ENCODE measurements at regions not wholly inside any gene's neighbourhood (a gene's known extent, or its start where the extent isn't known, plus 50 kb on each side); places are given as distances from the start of the nearest gene placed in this dataset.

- H3K4me3 ChIP-seq (ENCODE audit: low read depth in 2 of 2, low read length in 1 of 2) = no peak overlapping the region
- H3K27me3 ChIP-seq (ENCODE audit: insufficient read depth) = no peaks in the 10 kb centered on the region; the same call in 1 of the 2 replicates
- H3K79me2 ChIP-seq (ENCODE audit: insufficient read depth) = no peaks in the 10 kb centered on the region
- H3K4me1 ChIP-seq (ENCODE audit: control insufficient read depth in 1 of 2, insufficient read depth in 2 of 2, low read depth in 1 of 2, low read length in 1 of 2) = peaks cover 0 to 5% of the 10 kb centered on the region in 2 experiments; a peak in 1 of 4 replicates
- no peaks in the 10 kb centered on the region for H3K36me3 ChIP-seq (replicated peaks in 1 of 2; ENCODE audit: control insufficient read depth in 1 of 2, insufficient read depth in 2 of 2, low read length in 1 of 2)
- POLR2A ChIA-PET = no interaction called here
- H3K9me2 ChIP-seq = no peaks in the 10 kb centered on the region
- WGBS (ENCODE audit: low lambda C conversion rate) = 69% methylated on average over 11 of the region's 11 CpGs
- CTCF ChIA-PET = interaction anchor here (0.8 to 2.4 kb wide), 2 partner anchors 51 to 77 kb away, joined by 3 to 6 read pairs; no protein-coding TSS in a partner anchor
- H3K9me3 ChIP-seq = no peaks in the 10 kb centered on the region
- H3K4me2 ChIP-seq = no peak overlapping the region
- no peak overlapping the region for H2AFZ ChIP-seq (ENCODE audit: low read depth)
- TF ChIP-seq SMC3 (IDR thresholded peaks at IDR 0.05; ENCODE audit: low read depth, low read length) = no peak
- TF ChIP-seq FOXJ3 (CRISPR knock-in tag; IDR thresholded peaks at IDR 0.05) = no peak
- TF ChIP-seq ZBTB33 (IDR thresholded peaks at IDR 0.05; ENCODE audit: borderline replicate concordance, low read depth) = no peak
- TF ChIP-seq TAF1 (IDR thresholded peaks at IDR 0.05; ENCODE audit: borderline replicate concordance, low read depth, low read length) = no peak
- TF ChIP-seq IRF3 (IDR thresholded peaks at IDR 0.05; ENCODE audit: low read depth, low read length) = no peak
- TF ChIP-seq FOXM1 (IDR thresholded peaks at IDR 0.05; ENCODE audit: low read depth) = no peak
- TF ChIP-seq JUND (IDR thresholded peaks at IDR 0.05) = no peak
- no peak for TF ChIP-seq YY1 (IDR thresholded peaks at IDR 0.05; ENCODE audit: low read depth)
- TF ChIP-seq RCOR1 (IDR thresholded peaks at IDR 0.05; ENCODE audit: low read length) = no peak
- no peak for TF ChIP-seq USF2 (IDR thresholded peaks at IDR 0.05; ENCODE audit: borderline replicate concordance, low read depth, low read length)
- no peaks in the 10 kb centered on the region for H3F3A ChIP-seq (replicated peaks; ENCODE audit: insufficient read depth)
- no peak overlapping the region for H3K27ac ChIP-seq (ENCODE audit: low read depth in 2 of 2, low read length in 1 of 2)
- no peak overlapping the region for H3K9ac ChIP-seq
- no peak for DNase-seq
- H4K20me1 ChIP-seq (ENCODE audit: insufficient read depth) = no peaks in the 10 kb centered on the region
These were observed 77.8 kb upstream of the TINAGL1 start for GRCh38 chr1:31498376-31499040.

- CTCF ChIA-PET = interaction anchor here (1.0 to 2.1 kb wide), 6 partner anchors 25 to 117 kb away, joined by 3 to 8 read pairs (median 3); no protein-coding TSS in a partner anchor
- POLR2A ChIA-PET = no interaction called here
- TF ChIP-seq EZH2phosphoT487 (IDR thresholded peaks at IDR 0.05; ENCODE audit: borderline replicate concordance, low read depth) (no peak), YY1 (IDR thresholded peaks at IDR 0.05; ENCODE audit: low read depth) (no peak), JUND (IDR thresholded peaks at IDR 0.05) (no peak), RCOR1 (IDR thresholded peaks at IDR 0.05; ENCODE audit: low read length) (no peak), FOSL2 (IDR thresholded peaks at IDR 0.05; ENCODE audit: borderline replicate concordance, low read depth) (no peak), CHD2 (IDR thresholded peaks at IDR 0.05; ENCODE audit: low read length, partially characterized antibody) (no peak), RFX5 (IDR thresholded peaks at IDR 0.05; ENCODE audit: low read length) (no peak), FOXM1 (IDR thresholded peaks at IDR 0.05; ENCODE audit: low read depth) (no peak), TCF12 (IDR thresholded peaks at IDR 0.05) (no peak), ZBTB33 (IDR thresholded peaks at IDR 0.05; ENCODE audit: borderline replicate concordance, low read depth) (no peak), ELF1 (IDR thresholded peaks at IDR 0.05) (no peak), RXRA (IDR thresholded peaks at IDR 0.05; ENCODE audit: borderline replicate concordance, low read depth) (no peak), SMC3 (IDR thresholded peaks at IDR 0.05; ENCODE audit: low read depth, low read length) (no peak), MXI1 (IDR thresholded peaks at IDR 0.05; ENCODE audit: low read depth, low read length) (no peak), IRF3 (IDR thresholded peaks at IDR 0.05; ENCODE audit: low read depth, low read length) (no peak), GATA2 (CRISPR knock-in tag; IDR thresholded peaks at IDR 0.05) (no peak)
These were observed 74.8 kb upstream of the TINAGL1 start for GRCh38 chr1:31501505-31501904.

More at GRCh38 chr1:31501505-31501904, 74.8 kb upstream of the TINAGL1 start:
- H3K27me3 ChIP-seq (ENCODE audit: insufficient read depth) = no peaks in the 10 kb centered on the region; the same call in 1 of the 2 replicates
- H3K79me2 ChIP-seq (ENCODE audit: insufficient read depth) = no peaks in the 10 kb centered on the region
- H3K9ac ChIP-seq = no peak overlapping the region
- 71% methylated on average over 4 of the region's 5 CpGs for WGBS (ENCODE audit: low lambda C conversion rate)
- H3K4me1 ChIP-seq (ENCODE audit: control insufficient read depth in 1 of 2, insufficient read depth in 2 of 2, low read depth in 1 of 2, low read length in 1 of 2) = peaks cover 0 to 5% of the 10 kb centered on the region in 2 experiments; a peak in 1 of 4 replicates
- H3F3A ChIP-seq (replicated peaks; ENCODE audit: insufficient read depth) = no peaks in the 10 kb centered on the region
- no peaks in the 10 kb centered on the region for H3K9me3 ChIP-seq
- H3K36me3 ChIP-seq (replicated peaks in 1 of 2; ENCODE audit: control insufficient read depth in 1 of 2, insufficient read depth in 2 of 2, low read length in 1 of 2) = no peaks in the 10 kb centered on the region
- no peak overlapping the region for H3K4me2 ChIP-seq
- no peak overlapping the region for H3K27ac ChIP-seq (ENCODE audit: low read depth in 2 of 2, low read length in 1 of 2)
- H3K4me3 ChIP-seq (ENCODE audit: low read depth in 2 of 2, low read length in 1 of 2) = no peak overlapping the region
- no peaks in the 10 kb centered on the region for H3K9me2 ChIP-seq
- no peak for DNase-seq
- H2AFZ ChIP-seq (ENCODE audit: low read depth) = no peak overlapping the region
- H4K20me1 ChIP-seq (ENCODE audit: insufficient read depth) = no peaks in the 10 kb centered on the region

All from SK-N-SH (cell line).